ENCODE measurements at regions not wholly inside any gene's neighbourhood (a gene's known extent, or its start where the extent isn't known, plus 50 kb on each side); places are given as distances from the start of the nearest gene placed in this dataset.
"Not testable (repeated sequence)": the region's sequence is repeated elsewhere in the genome, so short reads cannot be mapped to it uniquely, and the experiment has no call there.

- DNase-seq: no peak
Measured at GRCh38 chr2:17184512-17184911, 333.7 kb downstream of the RAD51AP2 start.

- no peak for DNase-seq
Measured at GRCh38 chr2:17182399-17182798, 335.8 kb downstream of the RAD51AP2 start.

- DNase-seq: no peak
Measured at GRCh38 chr2:17181051-17181752, 337.0 kb downstream of the RAD51AP2 start.

- DNase-seq: no peak
Measured at GRCh38 chr2:17179145-17179808, 339.0 kb downstream of the RAD51AP2 start.

- DNase-seq: no peak
Measured at GRCh38 chr2:17177088-17177487, 341.2 kb downstream of the RAD51AP2 start.

- DNase-seq: no peak
Measured at GRCh38 chr2:17171446-17172049, 346.7 kb downstream of the RAD51AP2 start.

GRCh38 chr2:17166506-17166905 is 351.7 kb downstream of the RAD51AP2 start:
- no peak for DNase-seq

- DNase-seq: no peak
Measured at GRCh38 chr2:17164550-17164949, 353.7 kb downstream of the RAD51AP2 start.

GRCh38 chr2:17163638-17164037 is 354.6 kb downstream of the RAD51AP2 start:
- DNase-seq: no peak

- no peak for DNase-seq
Measured at GRCh38 chr2:17162713-17163112, 355.5 kb downstream of the RAD51AP2 start.

- DNase-seq: no peak
Measured at GRCh38 chr2:17160594-17160993, 357.6 kb downstream of the RAD51AP2 start.

GRCh38 chr2:17156086-17156485 is 362.2 kb downstream of the RAD51AP2 start:
- DNase-seq: no peak

- no peak for DNase-seq
Measured at GRCh38 chr2:17149945-17150344, 368.3 kb downstream of the RAD51AP2 start.

- no peak for DNase-seq
Measured at GRCh38 chr2:17148407-17149145, 369.7 kb downstream of the RAD51AP2 start.

GRCh38 chr2:17146358-17146757 is 371.9 kb downstream of the RAD51AP2 start:
- no peak for DNase-seq

GRCh38 chr2:17136877-17137276 is 381.4 kb downstream of the RAD51AP2 start:
- no peak for DNase-seq

- no peak for DNase-seq
Measured at GRCh38 chr2:17136231-17136630, 382.0 kb downstream of the RAD51AP2 start.

- no peak for DNase-seq
Measured at GRCh38 chr2:17135619-17136018, 382.6 kb downstream of the RAD51AP2 start.

GRCh38 chr2:17133052-17133671 is 385.1 kb downstream of the RAD51AP2 start:
- DNase-seq: no peak

GRCh38 chr2:17130627-17131026 is 387.6 kb downstream of the RAD51AP2 start:
- DNase-seq: not testable (repeated sequence)

- DNase-seq: no peak
Measured at GRCh38 chr2:17125989-17126620, 392.1 kb downstream of the RAD51AP2 start.

GRCh38 chr2:17124575-17125318 is 393.5 kb downstream of the RAD51AP2 start:
- DNase-seq: no peak
